Spleen (tissue), 11 donors: ENCODE measurements at regions not wholly inside any gene's neighbourhood (a gene's known extent, or its start where the extent isn't known, plus 50 kb on each side); places are given as distances from the start of the nearest gene placed in this dataset.
"Not testable (repeated sequence)": the region's sequence is repeated elsewhere in the genome, so short reads cannot be mapped to it uniquely, and the experiment has no call there.

Experiments
- DNase-seq: peaks from one replicate; pipeline ENCODE4 v3.0.0-alpha.2; 2020
- H3K27ac ChIP-seq, 8 donors: fragments of 200-600 bp; sonication (generic) in 7 of 8; 1 replicate in 4 of 8; 2 replicates in 4 of 8; pipeline versions ENCODE4 v1.5.0 to v1.8.0; 2016 to 2021; ENCODE audit warnings: inconsistent platforms in 4 of 8, mild to moderate bottlenecking in 4 of 8, moderate library complexity in 1 of 8
- H3K27me3 ChIP-seq, 7 donors: fragments of 200-600 bp; sonication (generic) in 6 of 7; replicated peaks in 1 of 7; 1 replicate in 4 of 7; 2 replicates in 3 of 7; pipeline versions ENCODE4 v1.5.0 to v1.8.0; 2016 to 2021; ENCODE audit warnings: inconsistent platforms in 3 of 7, mild to moderate bottlenecking in 1 of 7
- H3K36me3 ChIP-seq, 6 donors: fragments of 200-600 bp; sonication (generic) in 5 of 6; 1 replicate in 4 of 6; 2 replicates in 2 of 6; pipeline versions ENCODE4 v1.5.0 to v1.8.0; 2016 to 2021; ENCODE audit warnings: inconsistent platforms in 2 of 6
- H3K4me1 ChIP-seq, 6 donors: fragments of 200-600 bp; sonication (generic) in 5 of 6; 1 replicate in 3 of 6; 2 replicates in 3 of 6; pipeline versions ENCODE4 v1.5.0 to v1.8.0; 2016 to 2021; ENCODE audit warnings: inconsistent platforms in 3 of 6
- H3K4me3 ChIP-seq, 8 donors: fragments of 200-600 bp; sonication (generic) in 7 of 8; 1 replicate in 4 of 8; 2 replicates in 4 of 8; pipeline versions ENCODE4 v1.5.0 to v1.8.0; 2016 to 2021; ENCODE audit warnings: inconsistent platforms in 4 of 8, mild to moderate bottlenecking in 4 of 8, moderate library complexity in 2 of 8
- H3K9me3 ChIP-seq, 8 donors: fragments of 200-600 bp; sonication (generic) in 7 of 8; 1 replicate in 4 of 8; 2 replicates in 4 of 8; pipeline versions ENCODE4 v1.5.0 to v1.8.0; 2016 to 2021; ENCODE audit warnings: inconsistent platforms in 4 of 8
- POLR2A ChIP-seq, 3 donors: fragments of 450-650 bp; IDR thresholded peaks; one replicate each; pipeline ENCODE4 v1.5.1; 2017; ENCODE audit warnings: antibody characterized with exemption in 3 of 3, mild to moderate bottlenecking in 1 of 3
- POLR2AphosphoS5 ChIP-seq, 3 donors: sonication (generic); formaldehyde crosslinking; IDR thresholded peaks; one replicate each; pipeline ENCODE4 v1.5.1; 2017; ENCODE audit warnings: antibody characterized with exemption in 3 of 3
- WGBS, 5 donors: extraction: QIAGEN DNeasy Blood & Tissue Kit in 3 of 5; methylation state at CpG; one replicate each; pipeline versions ENCODE4 v1.1.5 to v1.1.7; 2013 to 2018; 5-methylcytosine and 5-hydroxymethylcytosine counted together
- intact Hi-C: fragments of 100-400 bp; cut with DNase I; formaldehyde crosslinking; loops from one replicate; pipeline ENCODE4 v1.15.0; 2023; ENCODE audit warnings: low total_unique reads
- TF ChIP-seq, protein P1 (sequence below), 11 experiments: fragments of 200-600 bp in 7 of 11; fragments of 450-650 bp in 4 of 11; sonication (generic) in 4 of 11; IDR thresholded peaks in 8 of 11; conservative IDR thresholded peaks in 3 of 11; 1 replicate in 7 of 11; 2 replicates in 4 of 11; pipeline versions ENCODE4 v1.4.0 to v1.8.0; 2016 to 2021; ENCODE audit warnings: antibody characterized with exemption in 11 of 11, inconsistent platforms in 4 of 11, mild to moderate bottlenecking in 1 of 11
- donor health status: healthy with polysubstance abuse.
- donor health status: DM: no; HTN: no; CAD: no; lungs with moderate emphysema.
- donor health status: DM: no; HTN: no; CAD: no.
- donor health status: Bipolar disorder and iron deficiency.
- donor health status: healthy.
- donor health status: DM: no; HTN: no; CAD: no.
- donor health status: DM: yes; HTN: yes; CAD: no.

DNA sequence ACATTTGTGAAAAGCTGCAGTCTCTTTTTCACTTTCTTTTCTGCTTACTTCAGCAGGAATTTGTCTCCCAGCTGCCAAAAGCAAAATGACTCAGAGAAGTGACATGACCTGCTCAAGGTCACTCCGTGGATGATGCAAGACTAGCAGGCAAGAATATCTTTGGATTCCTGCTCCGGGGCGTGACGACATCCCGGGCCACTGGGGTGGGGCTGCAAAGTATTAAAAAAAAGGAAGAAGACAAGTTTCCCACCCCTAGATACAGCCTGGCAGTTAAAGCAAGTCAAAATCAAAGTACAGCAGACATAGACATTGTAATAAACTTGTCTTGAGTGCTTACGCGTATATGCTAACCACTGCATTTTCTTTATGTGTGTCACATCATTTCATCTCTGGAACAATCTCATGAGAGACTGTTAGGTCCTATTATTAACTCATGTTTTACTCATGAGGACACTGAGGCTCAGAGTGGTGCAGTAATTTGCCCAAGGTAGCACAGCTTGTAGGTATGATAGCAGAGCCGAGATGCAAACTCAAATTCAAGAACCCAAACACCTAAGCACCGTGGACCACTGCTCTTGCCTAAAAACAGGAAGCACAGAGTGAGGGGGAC is 485.2 kb upstream of the PROK2 start:
- TF ChIP-seq POLR2A (IDR thresholded peaks at IDR 0.05), result no peak
- TF ChIP-seq POLR2AphosphoS5 (IDR thresholded peaks at IDR 0.05), result peak in 2 of 3 donors; percentile 47 to 91
- no peaks in the 10 kb centered on the region for H3K36me3 ChIP-seq
- no peak overlapping the region for H3K4me3 ChIP-seq
- DNase-seq, result peak; percentile 87
- intact Hi-C loops, result no loop called here
- WGBS, 5 donors, result 15 to 36% (median 23%) methylated on average over 9 of the region's 9 CpGs
- no peaks in the 10 kb centered on the region for H3K9me3 ChIP-seq
- peak overlapping the region in 7 of 8 donors; percentile 30 to 81 (median 73) for H3K27ac ChIP-seq
- no peaks in the 10 kb centered on the region for H3K27me3 ChIP-seq
- peaks cover 37 to 89% (median 71%) of the 10 kb centered on the region in 6 donors for H3K4me1 ChIP-seq

DNA sequence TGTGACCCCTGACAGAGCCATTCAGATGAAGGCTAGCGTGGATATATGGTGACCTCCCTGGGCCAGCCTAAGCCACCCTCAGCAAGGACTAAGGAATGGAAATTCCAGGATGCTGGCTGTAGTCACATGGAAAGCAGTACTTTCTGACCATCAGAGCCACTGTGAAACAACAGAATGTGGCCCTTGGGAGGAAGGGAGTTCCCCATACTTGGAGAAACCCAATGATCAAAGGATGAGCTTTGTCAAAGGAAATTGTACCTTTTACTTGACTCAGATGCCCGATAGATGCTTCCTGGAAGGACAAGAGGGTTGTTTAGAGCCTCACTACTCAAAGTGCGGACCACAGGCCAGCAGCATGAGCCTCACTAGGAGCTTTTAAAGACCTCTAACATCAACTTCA is 484.5 kb upstream of the PROK2 start:
- Histone ChIP-seq H3K36me3 (no peaks in the 10 kb centered on the region), H3K4me3 (no peak overlapping the region), H3K27ac (peak overlapping the region; percentile 15 to 81 (median 72)), H3K4me1 (peaks cover 34 to 82% (median 64%) of the 10 kb centered on the region in 6 donors), H3K27me3 (no peaks in the 10 kb centered on the region), H3K9me3 (no peaks in the 10 kb centered on the region)
- no peak for TF ChIP-seq POLR2AphosphoS5 (IDR thresholded peaks at IDR 0.05)
- no peak for TF ChIP-seq POLR2A (IDR thresholded peaks at IDR 0.05)
- TF ChIP-seq, protein P1, sequence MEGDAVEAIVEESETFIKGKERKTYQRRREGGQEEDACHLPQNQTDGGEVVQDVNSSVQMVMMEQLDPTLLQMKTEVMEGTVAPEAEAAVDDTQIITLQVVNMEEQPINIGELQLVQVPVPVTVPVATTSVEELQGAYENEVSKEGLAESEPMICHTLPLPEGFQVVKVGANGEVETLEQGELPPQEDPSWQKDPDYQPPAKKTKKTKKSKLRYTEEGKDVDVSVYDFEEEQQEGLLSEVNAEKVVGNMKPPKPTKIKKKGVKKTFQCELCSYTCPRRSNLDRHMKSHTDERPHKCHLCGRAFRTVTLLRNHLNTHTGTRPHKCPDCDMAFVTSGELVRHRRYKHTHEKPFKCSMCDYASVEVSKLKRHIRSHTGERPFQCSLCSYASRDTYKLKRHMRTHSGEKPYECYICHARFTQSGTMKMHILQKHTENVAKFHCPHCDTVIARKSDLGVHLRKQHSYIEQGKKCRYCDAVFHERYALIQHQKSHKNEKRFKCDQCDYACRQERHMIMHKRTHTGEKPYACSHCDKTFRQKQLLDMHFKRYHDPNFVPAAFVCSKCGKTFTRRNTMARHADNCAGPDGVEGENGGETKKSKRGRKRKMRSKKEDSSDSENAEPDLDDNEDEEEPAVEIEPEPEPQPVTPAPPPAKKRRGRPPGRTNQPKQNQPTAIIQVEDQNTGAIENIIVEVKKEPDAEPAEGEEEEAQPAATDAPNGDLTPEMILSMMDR (IDR thresholded peaks at IDR 0.05 in 8 of 11, conservative IDR thresholded peaks at IDR 0.05 in 3 of 11), result no peak
- WGBS, 5 donors, result 64 to 76% (median 69%) methylated on average over 3 of the region's 3 CpGs
- DNase-seq, result no peak
- intact Hi-C loops, result no loop called here

DNA sequence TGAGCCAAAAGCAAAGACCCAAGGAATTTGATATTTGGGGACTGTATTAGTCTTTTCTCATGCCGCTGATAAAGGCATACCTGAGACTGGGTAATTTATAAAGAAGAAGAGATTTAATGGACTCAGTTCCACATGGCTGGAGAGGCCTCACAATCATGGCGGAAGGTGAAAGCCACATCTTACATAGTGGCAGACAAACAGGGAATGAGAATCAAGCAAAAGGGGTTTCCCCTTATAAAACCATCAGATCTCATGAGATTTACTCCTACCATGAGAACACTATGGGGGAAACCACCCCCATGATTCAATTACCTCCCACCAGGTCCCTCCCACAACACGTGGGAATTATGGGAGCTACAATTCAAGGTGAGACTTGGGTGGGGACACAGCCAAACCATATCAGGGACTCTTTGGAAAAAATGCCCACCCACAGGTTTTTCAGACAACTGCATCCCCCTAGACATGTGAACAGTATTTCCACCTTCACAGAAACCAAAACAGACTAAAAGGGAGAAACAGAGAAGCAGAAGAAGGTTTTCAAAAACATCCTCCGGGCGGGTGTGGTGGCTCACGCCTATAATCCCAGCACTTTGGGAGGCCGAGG is 482.1 kb upstream of the PROK2 start:
- 58 to 79% (median 75%) methylated on average over 7 of the region's 7 CpGs for whole genome bisulfite sequencing, 5 donors
- DNase-seq, H3K9me3 ChIP-seq, H3K4me3 ChIP-seq, H3K36me3 ChIP-seq, H3K27me3 ChIP-seq, intact Hi-C loops, H3K27ac ChIP-seq: not testable (repeated sequence)
- peaks cover 23 to 64% (median 43%) of the 10 kb centered on the region in 6 donors for H3K4me1 ChIP-seq

DNA sequence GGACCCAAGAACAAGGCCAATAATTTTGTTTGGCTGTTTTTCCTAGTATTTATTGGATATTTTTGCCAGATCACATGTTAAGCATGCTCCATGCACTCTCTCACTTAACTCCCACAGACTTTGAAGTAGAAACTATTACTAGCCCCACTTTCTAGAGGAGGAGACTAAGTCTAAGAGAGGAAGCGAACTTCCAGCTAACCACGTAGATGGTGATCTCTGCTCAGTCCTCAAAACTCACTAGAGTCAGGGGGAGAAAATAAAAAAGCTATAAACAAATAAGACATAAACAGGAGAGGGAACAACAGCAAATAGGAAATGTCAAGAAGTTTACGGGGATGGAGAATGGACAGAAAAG is 481.0 kb upstream of the PROK2 start:
- Histone ChIP-seq H3K27ac (no peak overlapping the region), H3K36me3 (no peaks in the 10 kb centered on the region), H3K27me3 (no peaks in the 10 kb centered on the region), H3K9me3 (no peaks in the 10 kb centered on the region), H3K4me3 (no peak overlapping the region), H3K4me1 (peaks cover 19 to 54% (median 34%) of the 10 kb centered on the region in 6 donors)
- DNase-seq, result no peak
- intact Hi-C loops, result no loop called here
- TF ChIP-seq, protein P1 (IDR thresholded peaks at IDR 0.05 in 8 of 11, conservative IDR thresholded peaks at IDR 0.05 in 3 of 11), result no peak
- TF ChIP-seq POLR2A (IDR thresholded peaks at IDR 0.05) (no peak), POLR2AphosphoS5 (IDR thresholded peaks at IDR 0.05) (no peak)
- 56 to 69% (median 65%) methylated on average over 3 of the region's 3 CpGs for WGBS, 5 donors

DNA sequence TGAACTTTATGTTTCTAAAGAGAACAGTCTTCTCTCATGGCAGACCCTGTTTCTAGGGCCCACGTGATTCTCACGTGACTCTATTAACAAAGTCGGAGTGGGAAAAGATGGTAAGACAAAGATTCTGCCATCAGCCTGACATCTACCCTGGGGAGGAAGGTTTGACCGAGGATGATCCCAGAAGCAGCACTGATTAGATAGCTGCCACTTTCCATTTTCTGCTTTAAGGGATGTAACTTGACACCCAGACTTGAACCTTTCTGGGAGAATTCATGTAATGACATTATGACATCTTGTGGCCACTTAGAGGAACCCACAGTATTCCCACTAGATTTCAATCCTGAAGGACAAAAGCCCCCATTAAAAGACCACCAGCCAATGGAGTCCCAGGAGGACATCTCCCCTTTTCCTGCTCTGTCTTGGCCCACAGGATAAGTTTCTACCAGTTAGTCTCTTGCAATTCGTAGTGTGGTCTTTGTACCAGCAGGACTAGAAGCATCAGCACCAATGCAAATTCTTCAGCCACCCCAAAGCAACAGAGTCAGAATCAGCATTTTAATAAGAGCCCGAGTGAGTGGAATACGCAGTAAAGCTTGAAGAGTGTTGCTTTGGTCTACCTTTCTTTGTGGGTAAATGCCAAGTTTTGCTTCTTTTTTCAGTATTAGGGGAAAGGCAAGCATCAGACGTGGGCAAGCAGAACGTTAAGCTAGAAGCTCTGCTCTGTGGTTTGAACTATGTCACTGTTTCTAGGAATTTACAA is 480.5 kb upstream of the PROK2 start:
- H3K27ac ChIP-seq, result no peak overlapping the region
- H3K9me3 ChIP-seq, result no peaks in the 10 kb centered on the region
- no peaks in the 10 kb centered on the region for H3K27me3 ChIP-seq
- H3K36me3 ChIP-seq, result no peaks in the 10 kb centered on the region
- 68 to 74% (median 73%) methylated on average over 9 of the region's 9 CpGs for WGBS, 5 donors
- no peak for TF ChIP-seq POLR2AphosphoS5 (IDR thresholded peaks at IDR 0.05)
- TF ChIP-seq, protein P1 (IDR thresholded peaks at IDR 0.05 in 8 of 11, conservative IDR thresholded peaks at IDR 0.05 in 3 of 11), result peak in 3 of 11 experiments; percentile 14 to 34 (median 32)
- peaks cover 14 to 48% (median 28%) of the 10 kb centered on the region in 6 donors for H3K4me1 ChIP-seq
- no peak overlapping the region for H3K4me3 ChIP-seq
- DNase-seq, result no peak
- intact Hi-C loops, result no loop called here
